Ovary (tissue), 7 donors: ENCODE measurements at regions not wholly inside any gene's neighbourhood (a gene's known extent, or its start where the extent isn't known, plus 50 kb on each side); places are given as distances from the start of the nearest gene placed in this dataset.

Source experiments
- DNase-seq, 5 donors: peaks; one replicate each; pipeline ENCODE4 v3.0.0-alpha.2; 2019 to 2020
- H3K27ac ChIP-seq, 2 donors: fragments of 200-600 bp; one replicate each; pipeline versions ENCODE4 v1.5.1 to v1.8.0; 2019 to 2022
- H3K27me3 ChIP-seq: fragments of 200-600 bp; one replicate; pipeline ENCODE4 v1.8.0; 2022
- H3K36me3 ChIP-seq: fragments of 200-600 bp; sonication (generic); one replicate; pipeline ENCODE4 v1.5.1; 2019
- H3K4me1 ChIP-seq: one replicate; pipeline ENCODE4 v1.8.1; 2013; ENCODE audit warnings: mild to moderate bottlenecking, moderate library complexity; ENCODE audit not compliant: insufficient read depth
- H3K4me3 ChIP-seq: fragments of 200-600 bp; sonication (generic); one replicate; pipeline ENCODE4 v1.5.1; 2017
- H3K9me3 ChIP-seq, 2 donors: fragments of 200-600 bp in 1 of 2; sonication (generic) in 1 of 2; one replicate each; pipeline versions ENCODE4 v1.5.1 to v1.8.1; 2013 to 2019; ENCODE audit warnings: mild to moderate bottlenecking in 1 of 2, moderate library complexity in 1 of 2
- EP300 ChIP-seq: sonication (generic); formaldehyde crosslinking; IDR thresholded peaks from one replicate; pipeline ENCODE4 v1.6.1; 2017; ENCODE audit warnings: antibody characterized with exemption
- POLR2A ChIP-seq: fragments of 450-650 bp; IDR thresholded peaks from one replicate; pipeline ENCODE4 v1.6.1; 2017; ENCODE audit warnings: antibody characterized with exemption, mild to moderate bottlenecking, moderate library complexity
- WGBS, 3 donors: extraction: QIAGEN DNeasy Blood & Tissue Kit in 1 of 3; methylation state at CpG; one replicate each; pipeline versions ENCODE4 v1.1.5 to v1.1.7; 2013 to 2017; 5-methylcytosine and 5-hydroxymethylcytosine counted together
- intact Hi-C, 4 donors: fragments of 100-400 bp; cut with DNase I; formaldehyde crosslinking; loops; one replicate each; pipeline versions ENCODE4 v1.11.0 to v1.15.1; 2022 to 2023
- TF ChIP-seq, protein P1 (sequence below), 3 donors: fragments of 450-650 bp in 2 of 3; fragments of 200-600 bp in 1 of 3; IDR thresholded peaks; one replicate each; pipeline versions ENCODE4 v1.5.1 to v1.8.0; 2016 to 2022; ENCODE audit warnings: antibody characterized with exemption in 3 of 3, mild to moderate bottlenecking in 1 of 3
- donor health status: DM: no; HTN: no; CAD: no; lungs with moderate emphysema.
- donor health status: DM: no; HTN: no; CAD: no.
- donor health status: Bipolar disorder and iron deficiency.
- donor health status: DM: no; HTN: no; CAD: no.
- donor health status: DM: yes; HTN: yes; CAD: no.

DNA sequence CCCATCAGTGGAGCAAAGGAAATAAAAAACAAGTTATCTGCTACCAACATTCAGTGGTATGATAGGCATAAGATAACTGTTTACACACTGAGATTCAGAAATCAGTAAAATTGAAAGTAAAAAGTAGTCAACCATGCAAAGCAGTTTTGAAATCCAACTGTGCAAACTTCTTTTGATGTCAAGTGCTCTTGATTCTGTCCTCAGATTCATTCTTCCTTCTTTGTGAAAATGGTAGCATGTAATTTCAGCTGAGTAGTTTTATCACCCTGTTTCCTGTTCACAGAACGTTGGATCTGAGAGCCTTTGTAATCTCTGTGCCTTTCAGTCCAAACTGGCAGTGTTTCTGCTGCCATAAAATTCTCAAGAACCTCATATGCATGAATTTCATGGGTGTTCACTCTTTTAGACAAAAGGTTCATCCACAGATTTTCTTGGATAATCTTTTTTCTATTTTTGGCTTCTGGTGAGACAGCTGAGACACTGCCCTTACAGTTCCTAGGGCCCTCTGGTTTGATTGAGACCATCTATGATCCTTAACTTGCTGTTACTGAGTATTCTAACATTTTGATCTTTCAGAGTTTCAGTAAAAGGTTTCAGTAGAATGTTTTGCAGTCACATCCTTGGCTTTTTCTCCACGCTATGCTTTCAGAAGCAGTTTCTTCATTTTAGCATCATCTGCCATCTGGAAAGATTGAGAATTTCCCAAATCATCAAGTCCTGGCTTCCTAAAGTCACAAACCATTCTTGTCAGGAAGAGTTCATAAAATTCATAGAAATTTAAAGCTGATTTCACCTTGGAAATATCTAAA, 272.3 kb upstream of the EPHA4 start:
- 36 to 44% (median 41%) methylated on average over 2 of the region's 2 CpGs for WGBS, 3 donors

DNA sequence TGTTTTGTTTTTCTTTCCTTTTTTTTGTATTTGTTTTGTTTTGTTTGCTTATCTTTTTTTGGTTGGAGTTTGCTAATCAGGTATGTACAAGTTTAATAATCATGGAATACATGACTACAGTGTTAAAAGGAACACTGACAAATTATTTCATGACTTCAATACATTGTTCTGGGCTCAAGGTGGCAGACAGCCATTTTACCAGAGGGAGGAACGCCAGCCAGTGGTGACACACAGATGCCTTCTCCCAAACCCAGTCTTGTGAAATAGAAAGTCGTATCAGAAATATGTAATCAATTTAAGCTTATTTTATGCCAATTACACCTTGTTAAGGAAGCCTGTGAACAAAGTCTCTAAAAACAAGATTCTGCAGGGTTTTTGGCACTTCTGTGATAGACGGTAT, 264.0 kb upstream of the EPHA4 start:
- H3K9me3 ChIP-seq, result no peaks in the 10 kb centered on the region
- intact Hi-C loops, result no loop called here
- no peak for DNase-seq
- WGBS, 3 donors, result 27 to 42% (median 34%) methylated on average over 3 of the region's 3 CpGs
- no peaks in the 10 kb centered on the region for H3K36me3 ChIP-seq
- no peak overlapping the region for H3K4me3 ChIP-seq
- no peak overlapping the region for H3K27ac ChIP-seq
- TF ChIP-seq EP300 (no peak), POLR2A (no peak)
- TF ChIP-seq, protein P1, sequence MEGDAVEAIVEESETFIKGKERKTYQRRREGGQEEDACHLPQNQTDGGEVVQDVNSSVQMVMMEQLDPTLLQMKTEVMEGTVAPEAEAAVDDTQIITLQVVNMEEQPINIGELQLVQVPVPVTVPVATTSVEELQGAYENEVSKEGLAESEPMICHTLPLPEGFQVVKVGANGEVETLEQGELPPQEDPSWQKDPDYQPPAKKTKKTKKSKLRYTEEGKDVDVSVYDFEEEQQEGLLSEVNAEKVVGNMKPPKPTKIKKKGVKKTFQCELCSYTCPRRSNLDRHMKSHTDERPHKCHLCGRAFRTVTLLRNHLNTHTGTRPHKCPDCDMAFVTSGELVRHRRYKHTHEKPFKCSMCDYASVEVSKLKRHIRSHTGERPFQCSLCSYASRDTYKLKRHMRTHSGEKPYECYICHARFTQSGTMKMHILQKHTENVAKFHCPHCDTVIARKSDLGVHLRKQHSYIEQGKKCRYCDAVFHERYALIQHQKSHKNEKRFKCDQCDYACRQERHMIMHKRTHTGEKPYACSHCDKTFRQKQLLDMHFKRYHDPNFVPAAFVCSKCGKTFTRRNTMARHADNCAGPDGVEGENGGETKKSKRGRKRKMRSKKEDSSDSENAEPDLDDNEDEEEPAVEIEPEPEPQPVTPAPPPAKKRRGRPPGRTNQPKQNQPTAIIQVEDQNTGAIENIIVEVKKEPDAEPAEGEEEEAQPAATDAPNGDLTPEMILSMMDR (IDR thresholded peaks at IDR 0.05), result no peak
- H3K27me3 ChIP-seq, result no peaks in the 10 kb centered on the region
- no peaks in the 10 kb centered on the region for H3K4me1 ChIP-seq

More for the DNA sequence above, 272.3 kb upstream of the EPHA4 start:
- Histone ChIP-seq H3K27ac (no peak overlapping the region), H3K4me1 (no peaks in the 10 kb centered on the region), H3K4me3 (no peak overlapping the region), H3K27me3 (no peaks in the 10 kb centered on the region), H3K36me3 (no peaks in the 10 kb centered on the region), H3K9me3 (no peaks in the 10 kb centered on the region)
- TF ChIP-seq POLR2A (no peak), EP300 (no peak)
- TF ChIP-seq, protein P1 (IDR thresholded peaks at IDR 0.05), result no peak
- intact Hi-C loops, result no loop called here
- DNase-seq, result no peak

GRCh38 chr2:221833966-221834365, 261.9 kb upstream of the EPHA4 start:
- Histone ChIP-seq H3K27ac (no peak overlapping the region), H3K4me1 (no peaks in the 10 kb centered on the region), H3K4me3 (no peak overlapping the region), H3K36me3 (no peaks in the 10 kb centered on the region), H3K27me3 (no peaks in the 10 kb centered on the region), H3K9me3 (no peaks in the 10 kb centered on the region)
- intact Hi-C loops, result no loop called here
- DNase-seq, result no peak
- WGBS, 3 donors, result 78 to 91% (median 89%) methylated on average over 2 of the region's 2 CpGs
- TF ChIP-seq, protein P1 (IDR thresholded peaks at IDR 0.05), result no peak
- TF ChIP-seq POLR2A, result no peak
- TF ChIP-seq EP300, result no peak

GRCh38 chr2:221831051-221831450, 258.9 kb upstream of the EPHA4 start:
- intact Hi-C loops, result no loop called here
- Histone ChIP-seq H3K27me3 (no peaks in the 10 kb centered on the region), H3K27ac (no peak overlapping the region), H3K4me3 (no peak overlapping the region), H3K9me3 (no peaks in the 10 kb centered on the region), H3K4me1 (no peaks in the 10 kb centered on the region), H3K36me3 (no peaks in the 10 kb centered on the region)
- TF ChIP-seq POLR2A (no peak), EP300 (no peak)
- TF ChIP-seq, protein P1 (IDR thresholded peaks at IDR 0.05), result no peak
- 91 to 94% (median 92%) methylated on average over 2 of the region's 2 CpGs for WGBS, 3 donors
- DNase-seq, result no peak
